ENCODE measurements at regions not wholly inside any gene's neighbourhood (a gene's known extent, or its start where the extent isn't known, plus 50 kb on each side); places are given as distances from the start of the nearest gene placed in this dataset.

DNA sequence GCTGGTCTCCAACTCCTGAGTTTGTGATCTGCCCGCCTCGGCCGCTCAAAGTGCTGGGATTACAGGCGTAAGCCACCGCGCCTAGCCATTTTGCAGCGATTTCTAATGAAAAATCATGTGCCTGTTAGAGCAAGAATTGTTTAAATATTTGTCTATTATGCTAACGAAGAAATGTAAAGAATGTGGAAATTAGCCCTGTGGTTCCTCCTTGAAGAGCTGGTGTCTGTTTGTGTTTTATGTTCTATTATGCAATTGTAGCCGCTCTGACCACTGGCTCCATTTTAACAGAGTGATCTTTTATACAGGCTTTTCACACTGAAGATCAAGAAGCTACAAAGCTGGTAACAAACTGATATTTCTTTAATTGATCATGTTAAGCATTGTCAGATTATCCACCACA is 217.3 kb downstream of the USP22 start:
- TF ChIP-seq EZH2 (IDR thresholded peaks at IDR 0.05; ENCODE audit: low read depth) = no peak
- TF ChIP-seq, protein P1, sequence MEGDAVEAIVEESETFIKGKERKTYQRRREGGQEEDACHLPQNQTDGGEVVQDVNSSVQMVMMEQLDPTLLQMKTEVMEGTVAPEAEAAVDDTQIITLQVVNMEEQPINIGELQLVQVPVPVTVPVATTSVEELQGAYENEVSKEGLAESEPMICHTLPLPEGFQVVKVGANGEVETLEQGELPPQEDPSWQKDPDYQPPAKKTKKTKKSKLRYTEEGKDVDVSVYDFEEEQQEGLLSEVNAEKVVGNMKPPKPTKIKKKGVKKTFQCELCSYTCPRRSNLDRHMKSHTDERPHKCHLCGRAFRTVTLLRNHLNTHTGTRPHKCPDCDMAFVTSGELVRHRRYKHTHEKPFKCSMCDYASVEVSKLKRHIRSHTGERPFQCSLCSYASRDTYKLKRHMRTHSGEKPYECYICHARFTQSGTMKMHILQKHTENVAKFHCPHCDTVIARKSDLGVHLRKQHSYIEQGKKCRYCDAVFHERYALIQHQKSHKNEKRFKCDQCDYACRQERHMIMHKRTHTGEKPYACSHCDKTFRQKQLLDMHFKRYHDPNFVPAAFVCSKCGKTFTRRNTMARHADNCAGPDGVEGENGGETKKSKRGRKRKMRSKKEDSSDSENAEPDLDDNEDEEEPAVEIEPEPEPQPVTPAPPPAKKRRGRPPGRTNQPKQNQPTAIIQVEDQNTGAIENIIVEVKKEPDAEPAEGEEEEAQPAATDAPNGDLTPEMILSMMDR (conservative IDR thresholded peaks at IDR 0.05) = no peak
